NT2/D1 (cell line): ENCODE measurements at regions not wholly inside any gene's neighbourhood (a gene's known extent, or its start where the extent isn't known, plus 50 kb on each side); places are given as distances from the start of the nearest gene placed in this dataset.

Source experiments
- DNase-seq: peaks from one replicate; pipeline ENCODE4 v3.0.0-alpha.2; 2011; ENCODE audit warnings: low read depth, low spot score
- H3K27me3 ChIP-seq: 2 replicates; pipeline ENCODE4 v1.6.0; 2011; ENCODE audit warnings: mild to moderate bottlenecking; ENCODE audit not compliant: insufficient read length, insufficient read depth
- H3K36me3 ChIP-seq: 2 replicates; pipeline ENCODE4 v1.6.1; 2011; ENCODE audit warnings: mild to moderate bottlenecking, low read length, mixed read lengths; ENCODE audit not compliant: insufficient read depth, insufficient read length
- H3K4me1 ChIP-seq: 2 replicates; pipeline ENCODE4 v1.5.1; 2011; ENCODE audit not compliant: insufficient read depth, insufficient read length
- H3K4me3 ChIP-seq: 2 replicates; pipeline ENCODE4 v1.5.1; 2011; ENCODE audit warnings: low read depth; ENCODE audit not compliant: insufficient read length
- H3K9ac ChIP-seq: 2 replicates; pipeline ENCODE4 v1.6.0; 2011; ENCODE audit warnings: low read depth; ENCODE audit not compliant: insufficient read length
- H3K9me3 ChIP-seq: 2 replicates; pipeline ENCODE4 v1.5.1; 2011; ENCODE audit warnings: mild to moderate bottlenecking, low read length; ENCODE audit not compliant: insufficient read depth
- SUZ12 ChIP-seq: IDR thresholded peaks from 2 replicates; pipeline ENCODE4 v1.6.1; 2011; ENCODE audit not compliant: insufficient read length, insufficient read depth; ENCODE audit errors: extremely low read depth
- YY1 ChIP-seq: IDR thresholded peaks from 2 replicates; pipeline ENCODE4 v1.6.1; 2011; ENCODE audit not compliant: insufficient read length, insufficient read depth
- ZNF274 ChIP-seq: IDR thresholded peaks from 2 replicates; pipeline ENCODE4 v1.6.1; 2011; ENCODE audit warnings: mild to moderate bottlenecking, low read depth, low read length

- no peaks in the 10 kb centered on the region for H3K27me3 ChIP-seq
- no peak for DNase-seq
- H3K9ac ChIP-seq = no peak overlapping the region
- H3K4me3 ChIP-seq = no peak overlapping the region
- no peaks in the 10 kb centered on the region for H3K4me1 ChIP-seq
- TF ChIP-seq SUZ12 = no peak
- no peak for TF ChIP-seq ZNF274
- TF ChIP-seq YY1 = no peak
- H3K36me3 ChIP-seq = no peaks in the 10 kb centered on the region
- H3K9me3 ChIP-seq = no peaks in the 10 kb centered on the region
Observed at GRCh38 chr15:93228546-93228945, 139.5 kb upstream of the RGMA start.

- TF ChIP-seq SUZ12 = no peak
- no peak for TF ChIP-seq YY1
- no peak for DNase-seq
Observed at GRCh38 chr15:93223803-93224202, 134.8 kb upstream of the RGMA start.

GRCh38 chr15:93221759-93222158 is 132.7 kb upstream of the RGMA start:
- DNase-seq = no peak
- H3K36me3 ChIP-seq = no peaks in the 10 kb centered on the region
- TF ChIP-seq SUZ12 (no peak), YY1 (no peak), ZNF274 (no peak)
- peaks cover 2% of the 10 kb centered on the region for H3K4me1 ChIP-seq
- H3K9me3 ChIP-seq = no peaks in the 10 kb centered on the region
- no peak overlapping the region for H3K9ac ChIP-seq
- H3K27me3 ChIP-seq = no peaks in the 10 kb centered on the region
- no peak overlapping the region for H3K4me3 ChIP-seq

More at GRCh38 chr15:93223803-93224202, 134.8 kb upstream of the RGMA start:
- H3K36me3 ChIP-seq = no peaks in the 10 kb centered on the region
- no peaks in the 10 kb centered on the region for H3K4me1 ChIP-seq
- no peak overlapping the region for H3K4me3 ChIP-seq
- no peaks in the 10 kb centered on the region for H3K27me3 ChIP-seq
- H3K9me3 ChIP-seq = no peaks in the 10 kb centered on the region
- no peak overlapping the region for H3K9ac ChIP-seq

GRCh38 chr15:93219859-93220420 is 130.9 kb upstream of the RGMA start:
- no peak for TF ChIP-seq ZNF274
- no peak for TF ChIP-seq SUZ12
- TF ChIP-seq YY1 = no peak
- no peaks in the 10 kb centered on the region for H3K36me3 ChIP-seq
- no peak overlapping the region for H3K9ac ChIP-seq
- no peak for DNase-seq
- no peak overlapping the region for H3K4me3 ChIP-seq
- no peaks in the 10 kb centered on the region for H3K9me3 ChIP-seq
- no peaks in the 10 kb centered on the region for H3K27me3 ChIP-seq
- H3K4me1 ChIP-seq = peaks cover 2% of the 10 kb centered on the region

GRCh38 chr15:93217343-93217742 is 128.3 kb upstream of the RGMA start:
- 0 out of 2 replicates have a peak, but pooled peaks cover 6% of the 10 kb centered on the region for H3K9me3 ChIP-seq
- H3K36me3 ChIP-seq = no peaks in the 10 kb centered on the region
- H3K27me3 ChIP-seq = peaks cover 5% of the 10 kb centered on the region
- H3K4me3 ChIP-seq = no peak overlapping the region
- no peak for DNase-seq
- no peak overlapping the region for H3K9ac ChIP-seq
- peaks cover 2% of the 10 kb centered on the region for H3K4me1 ChIP-seq
- TF ChIP-seq YY1 = no peak
- no peak for TF ChIP-seq ZNF274
- TF ChIP-seq SUZ12 = no peak

- Histone ChIP-seq H3K4me1 (peaks cover 2% of the 10 kb centered on the region), H3K27me3 (peaks cover 5% of the 10 kb centered on the region), H3K9me3 (0 out of 2 replicates have a peak, but pooled peaks cover 6% of the 10 kb centered on the region), H3K36me3 (no peaks in the 10 kb centered on the region), H3K9ac (no peak overlapping the region), H3K4me3 (no peak overlapping the region)
- TF ChIP-seq YY1 (no peak), SUZ12 (no peak)
- no peak for DNase-seq
Observed at GRCh38 chr15:93214106-93214505, 125.1 kb upstream of the RGMA start.

- Histone ChIP-seq H3K4me1 (peaks cover 2% of the 10 kb centered on the region), H3K4me3 (no peak overlapping the region), H3K9me3 (0 out of 2 replicates have a peak, but pooled peaks cover 6% of the 10 kb centered on the region), H3K27me3 (peaks cover 5% of the 10 kb centered on the region), H3K36me3 (no peaks in the 10 kb centered on the region), H3K9ac (no peak overlapping the region)
- DNase-seq = no peak
- TF ChIP-seq ZNF274 (no peak), SUZ12 (no peak)
Observed at GRCh38 chr15:93213281-93213680, 124.3 kb upstream of the RGMA start.
